ENCODE measurements at regions not wholly inside any gene's neighbourhood (a gene's known extent, or its start where the extent isn't known, plus 50 kb on each side); places are given as distances from the start of the nearest gene placed in this dataset.

GRCh38 chr3:3600665-3601340 is 198.4 kb upstream of the LRRN1 start:
- TF ChIP-seq CTCF (IDR thresholded peaks at IDR 0.05; ENCODE audit: control extremely low read depth in 1 of 3, insufficient read depth in 1 of 3, low read depth in 1 of 3, low read length in 3 of 3) = no peak
- no peak for TF ChIP-seq POLR2AphosphoS5 (IDR thresholded peaks at IDR 0.05; ENCODE audit: low read depth, low read length)
- no peak for TF ChIP-seq SP1 (IDR thresholded peaks at IDR 0.05; ENCODE audit: low read depth, low read length)
- no peak for TF ChIP-seq ZNF274 (IDR thresholded peaks at IDR 0.05; ENCODE audit: borderline replicate concordance, extremely low read depth, low read length)
- no peak for TF ChIP-seq TEAD4 (IDR thresholded peaks at IDR 0.05; ENCODE audit: low read depth, low read length)
- no peak for TF ChIP-seq GABPA (IDR thresholded peaks at IDR 0.05; ENCODE audit: borderline replicate concordance, insufficient read depth, low read length)
- TF ChIP-seq BRCA1 (IDR thresholded peaks at IDR 0.05; ENCODE audit: low read depth, low read length) = no peak
- no peak for TF ChIP-seq CEBPB (IDR thresholded peaks at IDR 0.05; ENCODE audit: low read depth, low read length)
- TF ChIP-seq POLR2A (IDR thresholded peaks at IDR 0.05; ENCODE audit: control extremely low read depth in 1 of 2, low read depth in 2 of 2, low read length in 2 of 2) = no peak
- no peak for TF ChIP-seq SP4 (IDR thresholded peaks at IDR 0.05; ENCODE audit: low read length)
- no peak for TF ChIP-seq CHD2 (IDR thresholded peaks at IDR 0.05; ENCODE audit: low read length)
- TF ChIP-seq EZH2 (IDR thresholded peaks at IDR 0.05; ENCODE audit: low read depth, low read length, severe bottlenecking) = no peak
- TF ChIP-seq CREB1 (IDR thresholded peaks at IDR 0.05) = no peak
- TF ChIP-seq YY1 (IDR thresholded peaks at IDR 0.05; ENCODE audit: low read depth, low read length) = no peak

Measured in H1 (cell line).